WTC11 (cell line): ENCODE measurements at regions not wholly inside any gene's neighbourhood (a gene's known extent, or its start where the extent isn't known, plus 50 kb on each side); places are given as distances from the start of the nearest gene placed in this dataset.
A peak's percentile ranks its signal among the peaks of the same experiment; 100 is the strongest.

Experiments
- ATAC-seq: fragments of 200-7000 bp; cut with Tn5 transposase; 2 replicates; pipeline ENCODE4 v1.10.0; 2021; ENCODE audit warnings: mild to moderate bottlenecking, moderate library complexity
- CTCF ChIA-PET: fragments of 300-600 bp; sonication (Branson Sonifier 250); formaldehyde crosslinking; loops from one replicate; lab custom pipeline; 2021; ENCODE audit warnings: antibody characterized with exemption; lab: Charles Lee
- POLR2A ChIA-PET: fragments of 350-600 bp; sonication (Branson Sonifier 250); formaldehyde crosslinking; loops from one replicate; lab custom pipeline; 2021; ENCODE audit warnings: antibody characterized with exemption; lab: Charles Lee
- DNase-seq: peaks from one replicate; pipeline ENCODE4 v3.0.0; 2021; ENCODE audit warnings: low spot score
- H3K27ac Mint-ChIP-seq: 2 replicates; pipeline ENCODE4 v1.8.0; 2021; ENCODE audit warnings: mixed read lengths
- H3K27me3 Mint-ChIP-seq: 2 replicates; pipeline ENCODE4 v1.8.0; 2021; ENCODE audit warnings: low read depth, mild to moderate bottlenecking, moderate library complexity, mixed read lengths
- H3K36me3 Mint-ChIP-seq: 2 replicates; pipeline ENCODE4 v1.8.0; 2021; ENCODE audit warnings: mixed read lengths
- H3K4me1 Mint-ChIP-seq: 2 replicates; pipeline ENCODE4 v1.8.0; 2022; ENCODE audit warnings: mixed read lengths
- H3K4me3 Mint-ChIP-seq: 2 replicates; pipeline ENCODE4 v1.8.0; 2021; ENCODE audit warnings: mild to moderate bottlenecking, moderate library complexity, mixed read lengths
- H3K9me3 Mint-ChIP-seq: 2 replicates; pipeline ENCODE4 v1.8.0; 2021; ENCODE audit warnings: mixed read lengths
- ELF4 ChIP-seq: sonication (generic); formaldehyde crosslinking; IDR thresholded peaks from 2 replicates; pipeline ENCODE4 v1.8.1; 2022; ENCODE audit warnings: low read depth, mild to moderate bottlenecking, moderate library complexity, missing genetic modification reagents
- ESRRA ChIP-seq: sonication (generic); formaldehyde crosslinking; IDR thresholded peaks from 2 replicates; pipeline ENCODE4 v1.8.1; 2022; ENCODE audit warnings: mild to moderate bottlenecking, missing genetic modification reagents, borderline replicate concordance
- GRHL2 ChIP-seq: fragments of 250-450 bp; sonication (Bioruptor Pico); IDR thresholded peaks from 2 replicates; pipeline ENCODE4 v1.8.0; 2022; ENCODE audit warnings: mild to moderate bottlenecking, moderate library complexity; ENCODE audit not compliant: insufficient replicate concordance, severe bottlenecking
- HMGA2 ChIP-seq: fragments of 250-450 bp; sonication (Bioruptor Pico); IDR thresholded peaks from 2 replicates; pipeline ENCODE4 v1.4.0; 2021; ENCODE audit warnings: mild to moderate bottlenecking, moderate library complexity
- IRF2 ChIP-seq: sonication (generic); formaldehyde crosslinking; IDR thresholded peaks from 2 replicates; pipeline ENCODE4 v1.8.0; 2022; ENCODE audit warnings: low read depth, missing genetic modification reagents, borderline replicate concordance
- JAZF1 ChIP-seq: fragments of 250-450 bp; sonication (Bioruptor Pico); IDR thresholded peaks from 2 replicates; pipeline ENCODE4 v1.9.0; 2021; ENCODE audit warnings: moderate library complexity, mild to moderate bottlenecking, inconsistent platforms
- MYBL2 ChIP-seq: sonication (generic); formaldehyde crosslinking; IDR thresholded peaks from 2 replicates; pipeline ENCODE4 v1.8.1; 2023; ENCODE audit warnings: mild to moderate bottlenecking, moderate library complexity, missing genetic modification reagents
- NR1H2 ChIP-seq: sonication (generic); formaldehyde crosslinking; IDR thresholded peaks from 2 replicates; pipeline ENCODE4 v1.9.0; 2021; ENCODE audit warnings: mild to moderate bottlenecking, moderate library complexity, missing genetic modification reagents
- TEAD4 ChIP-seq: sonication (generic); formaldehyde crosslinking; IDR thresholded peaks from 2 replicates; pipeline ENCODE4 v1.8.0; 2022; ENCODE audit warnings: mild to moderate bottlenecking, missing genetic modification reagents
- ZBTB21 ChIP-seq: sonication (generic); formaldehyde crosslinking; IDR thresholded peaks from 2 replicates; pipeline ENCODE4 v1.8.1; 2023; ENCODE audit warnings: mild to moderate bottlenecking, missing genetic modification reagents, borderline replicate concordance
- ZNF232 ChIP-seq: sonication (generic); formaldehyde crosslinking; IDR thresholded peaks from 2 replicates; pipeline ENCODE4 v1.8.0; 2022; ENCODE audit warnings: mild to moderate bottlenecking, missing genetic modification reagents
- ZNF416 ChIP-seq: fragments of 250-450 bp; sonication (Bioruptor Pico); IDR thresholded peaks from 2 replicates; pipeline ENCODE4 v1.9.0; 2021; ENCODE audit warnings: mild to moderate bottlenecking, inconsistent platforms
- TF ChIP-seq, protein P1 (sequence below): sonication (generic); formaldehyde crosslinking; IDR thresholded peaks from 2 replicates; pipeline ENCODE4 v1.8.1; 2023; ENCODE audit warnings: mild to moderate bottlenecking, missing genetic modification reagents, borderline replicate concordance
- TF ChIP-seq, protein P2 (sequence below): fragments of 250-450 bp; sonication (Bioruptor Pico); IDR thresholded peaks from 2 replicates; pipeline ENCODE4 v1.9.0; 2021; ENCODE audit warnings: mild to moderate bottlenecking
- TF ChIP-seq, protein P3 (sequence below): fragments of 250-450 bp; sonication (Bioruptor Pico); IDR thresholded peaks from 2 replicates; pipeline ENCODE4 v1.9.0; 2021; ENCODE audit warnings: mild to moderate bottlenecking
- TF ChIP-seq, protein P4 (sequence below): sonication (generic); formaldehyde crosslinking; IDR thresholded peaks from 2 replicates; pipeline ENCODE4 v1.8.1; 2022; ENCODE audit warnings: low read depth, missing genetic modification reagents, borderline replicate concordance
- TF ChIP-seq, protein P5 (sequence below): fragments of 250-450 bp; sonication (Bioruptor Pico); IDR thresholded peaks from 2 replicates; pipeline ENCODE4 v1.9.0; 2021; ENCODE audit warnings: moderate library complexity, mild to moderate bottlenecking, inconsistent platforms, borderline replicate concordance
- TF ChIP-seq, protein P6 (sequence below): sonication (generic); formaldehyde crosslinking; conservative IDR thresholded peaks from 2 replicates; pipeline ENCODE4 v1.8.1; 2022; ENCODE audit warnings: mild to moderate bottlenecking, missing genetic modification reagents
- TF ChIP-seq, protein P7 (sequence below): sonication (generic); formaldehyde crosslinking; conservative IDR thresholded peaks from 2 replicates; pipeline ENCODE4 v1.8.1; 2023; ENCODE audit warnings: mild to moderate bottlenecking, low read depth, missing genetic modification reagents, moderate library complexity

DNA sequence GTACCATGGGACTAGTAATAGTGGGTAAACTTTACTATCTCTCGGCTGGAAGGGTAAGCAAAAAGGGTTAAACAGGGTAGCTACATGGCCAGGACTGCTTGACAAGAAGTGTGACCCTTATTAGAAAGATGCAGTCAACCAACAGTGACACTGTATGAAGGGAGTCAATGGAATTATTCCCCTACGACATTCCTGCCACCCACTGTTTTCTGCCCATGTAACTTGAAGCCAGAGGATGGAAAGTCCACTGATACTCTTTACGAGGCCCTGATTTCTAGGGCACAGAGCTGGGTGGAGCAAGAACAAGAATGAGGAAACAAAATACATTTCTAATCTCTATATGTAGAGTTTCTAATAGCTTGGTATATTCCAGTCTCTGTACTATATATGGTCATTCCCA, 1102.5 kb downstream of the CDH11 start:
- TF ChIP-seq IRF2 (CRISPR knock-in tag), result no peak
- TF ChIP-seq ESRRA (CRISPR knock-in tag), result no peak
- Mint-ChIP-seq H3K36me3 (no peaks in the 10 kb centered on the region), H3K27ac (no peak overlapping the region), H3K27me3 (no peaks in the 10 kb centered on the region), H3K9me3 (no peaks in the 10 kb centered on the region), H3K4me1 (peaks cover 17% of the 10 kb centered on the region), H3K4me3 (no peak overlapping the region)
- POLR2A ChIA-PET, result no interaction called here
- DNase-seq (no peak), ATAC-seq (peak; percentile 76)
- CTCF ChIA-PET, result no interaction called here

DNA sequence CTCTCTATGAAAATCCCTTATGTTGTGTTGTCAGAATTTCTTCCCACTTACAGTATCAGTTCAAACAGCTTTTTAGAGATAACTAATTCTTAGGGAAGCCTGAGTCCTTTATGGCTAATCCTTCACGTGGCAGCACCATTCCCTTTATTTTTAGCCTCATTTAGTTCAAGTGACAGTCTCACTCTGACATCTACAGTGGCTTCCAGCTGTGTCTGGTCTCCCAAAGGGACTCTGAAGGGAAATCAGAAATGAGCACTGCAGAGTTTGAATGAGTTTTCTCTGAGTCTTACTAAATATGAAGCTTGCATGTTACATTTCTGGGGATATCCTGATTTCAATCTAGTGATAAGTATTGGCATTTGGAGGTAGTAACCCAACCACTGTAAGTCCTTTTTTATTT, 1104.1 kb downstream of the CDH11 start:
- Mint-ChIP-seq H3K27ac (no peak overlapping the region), H3K4me3 (no peak overlapping the region), H3K36me3 (no peaks in the 10 kb centered on the region), H3K9me3 (no peaks in the 10 kb centered on the region), H3K4me1 (peaks cover 19% of the 10 kb centered on the region), H3K27me3 (no peaks in the 10 kb centered on the region)
- ATAC-seq (no peak), DNase-seq (no peak)
- POLR2A ChIA-PET, result interaction anchor here (0.5 kb wide), 1 partner anchor 39 kb away, joined by 4 read pairs; no protein-coding TSS in a partner anchor
- TF ChIP-seq MYBL2, result no peak
- TF ChIP-seq, protein P1, sequence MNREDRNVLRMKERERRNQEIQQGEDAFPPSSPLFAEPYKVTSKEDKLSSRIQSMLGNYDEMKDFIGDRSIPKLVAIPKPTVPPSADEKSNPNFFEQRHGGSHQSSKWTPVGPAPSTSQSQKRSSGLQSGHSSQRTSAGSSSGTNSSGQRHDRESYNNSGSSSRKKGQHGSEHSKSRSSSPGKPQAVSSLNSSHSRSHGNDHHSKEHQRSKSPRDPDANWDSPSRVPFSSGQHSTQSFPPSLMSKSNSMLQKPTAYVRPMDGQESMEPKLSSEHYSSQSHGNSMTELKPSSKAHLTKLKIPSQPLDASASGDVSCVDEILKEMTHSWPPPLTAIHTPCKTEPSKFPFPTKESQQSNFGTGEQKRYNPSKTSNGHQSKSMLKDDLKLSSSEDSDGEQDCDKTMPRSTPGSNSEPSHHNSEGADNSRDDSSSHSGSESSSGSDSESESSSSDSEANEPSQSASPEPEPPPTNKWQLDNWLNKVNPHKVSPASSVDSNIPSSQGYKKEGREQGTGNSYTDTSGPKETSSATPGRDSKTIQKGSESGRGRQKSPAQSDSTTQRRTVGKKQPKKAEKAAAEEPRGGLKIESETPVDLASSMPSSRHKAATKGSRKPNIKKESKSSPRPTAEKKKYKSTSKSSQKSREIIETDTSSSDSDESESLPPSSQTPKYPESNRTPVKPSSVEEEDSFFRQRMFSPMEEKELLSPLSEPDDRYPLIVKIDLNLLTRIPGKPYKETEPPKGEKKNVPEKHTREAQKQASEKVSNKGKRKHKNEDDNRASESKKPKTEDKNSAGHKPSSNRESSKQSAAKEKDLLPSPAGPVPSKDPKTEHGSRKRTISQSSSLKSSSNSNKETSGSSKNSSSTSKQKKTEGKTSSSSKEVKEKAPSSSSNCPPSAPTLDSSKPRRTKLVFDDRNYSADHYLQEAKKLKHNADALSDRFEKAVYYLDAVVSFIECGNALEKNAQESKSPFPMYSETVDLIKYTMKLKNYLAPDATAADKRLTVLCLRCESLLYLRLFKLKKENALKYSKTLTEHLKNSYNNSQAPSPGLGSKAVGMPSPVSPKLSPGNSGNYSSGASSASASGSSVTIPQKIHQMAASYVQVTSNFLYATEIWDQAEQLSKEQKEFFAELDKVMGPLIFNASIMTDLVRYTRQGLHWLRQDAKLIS (CRISPR knock-in tag), result no peak
- TF ChIP-seq NR1H2 (CRISPR knock-in tag), result no peak
- no peak for TF ChIP-seq JAZF1 (CRISPR knock-in tag)
- TF ChIP-seq ELF4 (CRISPR knock-in tag), result no peak
- no peak for TF ChIP-seq ZNF416 (CRISPR knock-in tag)
- no peak for TF ChIP-seq GRHL2 (CRISPR knock-in tag)
- TF ChIP-seq, protein P2, sequence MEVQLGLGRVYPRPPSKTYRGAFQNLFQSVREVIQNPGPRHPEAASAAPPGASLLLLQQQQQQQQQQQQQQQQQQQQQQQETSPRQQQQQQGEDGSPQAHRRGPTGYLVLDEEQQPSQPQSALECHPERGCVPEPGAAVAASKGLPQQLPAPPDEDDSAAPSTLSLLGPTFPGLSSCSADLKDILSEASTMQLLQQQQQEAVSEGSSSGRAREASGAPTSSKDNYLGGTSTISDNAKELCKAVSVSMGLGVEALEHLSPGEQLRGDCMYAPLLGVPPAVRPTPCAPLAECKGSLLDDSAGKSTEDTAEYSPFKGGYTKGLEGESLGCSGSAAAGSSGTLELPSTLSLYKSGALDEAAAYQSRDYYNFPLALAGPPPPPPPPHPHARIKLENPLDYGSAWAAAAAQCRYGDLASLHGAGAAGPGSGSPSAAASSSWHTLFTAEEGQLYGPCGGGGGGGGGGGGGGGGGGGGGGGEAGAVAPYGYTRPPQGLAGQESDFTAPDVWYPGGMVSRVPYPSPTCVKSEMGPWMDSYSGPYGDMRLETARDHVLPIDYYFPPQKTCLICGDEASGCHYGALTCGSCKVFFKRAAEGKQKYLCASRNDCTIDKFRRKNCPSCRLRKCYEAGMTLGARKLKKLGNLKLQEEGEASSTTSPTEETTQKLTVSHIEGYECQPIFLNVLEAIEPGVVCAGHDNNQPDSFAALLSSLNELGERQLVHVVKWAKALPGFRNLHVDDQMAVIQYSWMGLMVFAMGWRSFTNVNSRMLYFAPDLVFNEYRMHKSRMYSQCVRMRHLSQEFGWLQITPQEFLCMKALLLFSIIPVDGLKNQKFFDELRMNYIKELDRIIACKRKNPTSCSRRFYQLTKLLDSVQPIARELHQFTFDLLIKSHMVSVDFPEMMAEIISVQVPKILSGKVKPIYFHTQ (CRISPR knock-in tag), result no peak
- TF ChIP-seq, protein P3, sequence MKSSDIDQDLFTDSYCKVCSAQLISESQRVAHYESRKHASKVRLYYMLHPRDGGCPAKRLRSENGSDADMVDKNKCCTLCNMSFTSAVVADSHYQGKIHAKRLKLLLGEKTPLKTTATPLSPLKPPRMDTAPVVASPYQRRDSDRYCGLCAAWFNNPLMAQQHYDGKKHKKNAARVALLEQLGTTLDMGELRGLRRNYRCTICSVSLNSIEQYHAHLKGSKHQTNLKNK, result no peak
- TF ChIP-seq ZBTB21 (CRISPR knock-in tag), result no peak
- CTCF ChIA-PET, result no interaction called here

DNA sequence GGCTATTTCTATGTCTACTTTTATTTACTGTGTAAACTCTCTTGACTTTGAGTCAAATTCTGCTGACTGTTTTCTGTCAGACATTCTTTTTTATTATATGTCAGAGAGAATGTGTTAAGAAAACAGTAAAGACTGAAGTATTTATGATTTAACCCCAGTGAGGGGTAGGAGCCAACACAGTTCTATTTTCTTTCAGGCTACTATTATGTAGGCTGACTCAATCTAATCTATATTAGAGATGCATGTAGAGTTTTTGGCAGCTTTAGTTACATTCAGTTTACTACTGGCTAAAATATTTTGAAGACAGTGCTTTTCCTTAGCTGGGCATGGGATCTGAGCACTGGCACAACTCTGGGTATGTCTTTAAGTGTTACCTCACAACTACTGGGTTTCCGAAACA, 1108.0 kb downstream of the CDH11 start:
- peaks cover 23% of the 10 kb centered on the region for H3K9me3 Mint-ChIP-seq
- CTCF ChIA-PET, result no interaction called here
- H3K27ac Mint-ChIP-seq, result no peak overlapping the region
- DNase-seq, result no peak
- peaks cover 9% of the 10 kb centered on the region for H3K4me1 Mint-ChIP-seq
- no peak for ATAC-seq
- peaks cover 8% of the 10 kb centered on the region for H3K36me3 Mint-ChIP-seq
- POLR2A ChIA-PET, result no interaction called here
- no peaks in the 10 kb centered on the region for H3K27me3 Mint-ChIP-seq
- no peak overlapping the region for H3K4me3 Mint-ChIP-seq
- no peak for TF ChIP-seq HMGA2
- TF ChIP-seq, protein P4, sequence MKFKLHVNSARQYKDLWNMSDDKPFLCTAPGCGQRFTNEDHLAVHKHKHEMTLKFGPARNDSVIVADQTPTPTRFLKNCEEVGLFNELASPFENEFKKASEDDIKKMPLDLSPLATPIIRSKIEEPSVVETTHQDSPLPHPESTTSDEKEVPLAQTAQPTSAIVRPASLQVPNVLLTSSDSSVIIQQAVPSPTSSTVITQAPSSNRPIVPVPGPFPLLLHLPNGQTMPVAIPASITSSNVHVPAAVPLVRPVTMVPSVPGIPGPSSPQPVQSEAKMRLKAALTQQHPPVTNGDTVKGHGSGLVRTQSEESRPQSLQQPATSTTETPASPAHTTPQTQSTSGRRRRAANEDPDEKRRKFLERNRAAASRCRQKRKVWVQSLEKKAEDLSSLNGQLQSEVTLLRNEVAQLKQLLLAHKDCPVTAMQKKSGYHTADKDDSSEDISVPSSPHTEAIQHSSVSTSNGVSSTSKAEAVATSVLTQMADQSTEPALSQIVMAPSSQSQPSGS (CRISPR knock-in tag), result no peak
- TF ChIP-seq ZNF232 (CRISPR knock-in tag), result no peak
- TF ChIP-seq, protein P5, sequence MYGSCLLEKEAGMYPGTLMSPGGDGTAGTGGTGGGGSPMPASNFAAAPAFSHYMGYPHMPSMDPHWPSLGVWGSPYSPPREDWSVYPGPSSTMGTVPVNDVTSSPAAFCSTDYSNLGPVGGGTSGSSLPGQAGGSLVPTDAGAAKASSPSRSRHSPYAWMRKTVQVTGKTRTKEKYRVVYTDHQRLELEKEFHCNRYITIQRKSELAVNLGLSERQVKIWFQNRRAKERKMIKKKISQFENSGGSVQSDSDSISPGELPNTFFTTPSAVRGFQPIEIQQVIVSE (CRISPR knock-in tag), result no peak
- TF ChIP-seq, protein P6, sequence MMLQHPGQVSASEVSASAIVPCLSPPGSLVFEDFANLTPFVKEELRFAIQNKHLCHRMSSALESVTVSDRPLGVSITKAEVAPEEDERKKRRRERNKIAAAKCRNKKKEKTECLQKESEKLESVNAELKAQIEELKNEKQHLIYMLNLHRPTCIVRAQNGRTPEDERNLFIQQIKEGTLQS (CRISPR knock-in tag), result no peak
- TF ChIP-seq, protein P7, sequence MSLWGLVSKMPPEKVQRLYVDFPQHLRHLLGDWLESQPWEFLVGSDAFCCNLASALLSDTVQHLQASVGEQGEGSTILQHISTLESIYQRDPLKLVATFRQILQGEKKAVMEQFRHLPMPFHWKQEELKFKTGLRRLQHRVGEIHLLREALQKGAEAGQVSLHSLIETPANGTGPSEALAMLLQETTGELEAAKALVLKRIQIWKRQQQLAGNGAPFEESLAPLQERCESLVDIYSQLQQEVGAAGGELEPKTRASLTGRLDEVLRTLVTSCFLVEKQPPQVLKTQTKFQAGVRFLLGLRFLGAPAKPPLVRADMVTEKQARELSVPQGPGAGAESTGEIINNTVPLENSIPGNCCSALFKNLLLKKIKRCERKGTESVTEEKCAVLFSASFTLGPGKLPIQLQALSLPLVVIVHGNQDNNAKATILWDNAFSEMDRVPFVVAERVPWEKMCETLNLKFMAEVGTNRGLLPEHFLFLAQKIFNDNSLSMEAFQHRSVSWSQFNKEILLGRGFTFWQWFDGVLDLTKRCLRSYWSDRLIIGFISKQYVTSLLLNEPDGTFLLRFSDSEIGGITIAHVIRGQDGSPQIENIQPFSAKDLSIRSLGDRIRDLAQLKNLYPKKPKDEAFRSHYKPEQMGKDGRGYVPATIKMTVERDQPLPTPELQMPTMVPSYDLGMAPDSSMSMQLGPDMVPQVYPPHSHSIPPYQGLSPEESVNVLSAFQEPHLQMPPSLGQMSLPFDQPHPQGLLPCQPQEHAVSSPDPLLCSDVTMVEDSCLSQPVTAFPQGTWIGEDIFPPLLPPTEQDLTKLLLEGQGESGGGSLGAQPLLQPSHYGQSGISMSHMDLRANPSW (CRISPR knock-in tag), result no peak
- no peak for TF ChIP-seq TEAD4
